PFSK-1 (cell line): ENCODE measurements at regions not wholly inside any gene's neighbourhood (a gene's known extent, or its start where the extent isn't known, plus 50 kb on each side); places are given as distances from the start of the nearest gene placed in this dataset.

Experiments used
- TAF1 ChIP-seq: IDR thresholded peaks from 2 replicates; pipeline ENCODE4 v1.6.1; 2012; ENCODE audit warnings: low read length, control low read depth, borderline replicate concordance; ENCODE audit not compliant: insufficient read depth
- TF ChIP-seq, protein P1 (sequence below), 2 experiments: IDR thresholded peaks; 2 replicates each; pipeline versions ENCODE4 v1.6.1 to v1.8.0; 2011 to 2012; ENCODE audit warnings: low read depth in 2 of 2, low read length in 2 of 2, control low read depth in 1 of 2, inconsistent platforms in 1 of 2, mild to moderate bottlenecking in 1 of 2, moderate library complexity in 1 of 2; ENCODE audit not compliant: insufficient read depth in 1 of 2

DNA sequence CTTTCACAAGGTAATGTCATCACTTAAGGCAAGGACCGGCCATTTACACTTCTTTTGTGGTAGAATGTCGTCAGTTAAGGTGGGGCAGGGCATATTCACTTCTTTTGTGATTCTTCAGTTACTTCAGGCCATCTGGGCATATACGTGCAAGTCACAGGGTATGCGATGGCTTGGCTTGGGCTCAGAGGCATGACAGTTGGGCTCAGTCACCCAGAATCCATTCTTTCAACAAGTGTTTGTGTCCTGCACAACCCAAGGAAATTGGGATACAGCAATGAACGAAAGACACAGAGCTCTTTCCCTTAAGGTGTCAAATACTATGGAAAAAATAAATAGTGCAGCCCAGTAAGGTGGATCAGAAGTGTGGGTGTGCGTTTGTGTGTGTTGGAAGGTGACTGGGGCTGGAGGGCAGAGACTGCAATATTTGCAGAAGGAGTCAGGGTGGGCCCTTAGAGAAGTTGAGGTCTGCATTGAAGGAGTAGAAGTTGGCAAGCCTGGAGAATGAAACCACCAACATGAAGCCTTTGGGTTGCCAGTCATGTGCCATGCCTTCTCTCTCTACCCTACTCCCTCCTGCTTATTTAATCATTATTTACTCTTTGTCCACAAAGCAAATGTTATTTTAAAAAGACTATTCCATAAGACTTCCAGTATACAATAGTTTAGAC lies 222.8 kb upstream of the PRKCQ start:
- TF ChIP-seq, protein P1, sequence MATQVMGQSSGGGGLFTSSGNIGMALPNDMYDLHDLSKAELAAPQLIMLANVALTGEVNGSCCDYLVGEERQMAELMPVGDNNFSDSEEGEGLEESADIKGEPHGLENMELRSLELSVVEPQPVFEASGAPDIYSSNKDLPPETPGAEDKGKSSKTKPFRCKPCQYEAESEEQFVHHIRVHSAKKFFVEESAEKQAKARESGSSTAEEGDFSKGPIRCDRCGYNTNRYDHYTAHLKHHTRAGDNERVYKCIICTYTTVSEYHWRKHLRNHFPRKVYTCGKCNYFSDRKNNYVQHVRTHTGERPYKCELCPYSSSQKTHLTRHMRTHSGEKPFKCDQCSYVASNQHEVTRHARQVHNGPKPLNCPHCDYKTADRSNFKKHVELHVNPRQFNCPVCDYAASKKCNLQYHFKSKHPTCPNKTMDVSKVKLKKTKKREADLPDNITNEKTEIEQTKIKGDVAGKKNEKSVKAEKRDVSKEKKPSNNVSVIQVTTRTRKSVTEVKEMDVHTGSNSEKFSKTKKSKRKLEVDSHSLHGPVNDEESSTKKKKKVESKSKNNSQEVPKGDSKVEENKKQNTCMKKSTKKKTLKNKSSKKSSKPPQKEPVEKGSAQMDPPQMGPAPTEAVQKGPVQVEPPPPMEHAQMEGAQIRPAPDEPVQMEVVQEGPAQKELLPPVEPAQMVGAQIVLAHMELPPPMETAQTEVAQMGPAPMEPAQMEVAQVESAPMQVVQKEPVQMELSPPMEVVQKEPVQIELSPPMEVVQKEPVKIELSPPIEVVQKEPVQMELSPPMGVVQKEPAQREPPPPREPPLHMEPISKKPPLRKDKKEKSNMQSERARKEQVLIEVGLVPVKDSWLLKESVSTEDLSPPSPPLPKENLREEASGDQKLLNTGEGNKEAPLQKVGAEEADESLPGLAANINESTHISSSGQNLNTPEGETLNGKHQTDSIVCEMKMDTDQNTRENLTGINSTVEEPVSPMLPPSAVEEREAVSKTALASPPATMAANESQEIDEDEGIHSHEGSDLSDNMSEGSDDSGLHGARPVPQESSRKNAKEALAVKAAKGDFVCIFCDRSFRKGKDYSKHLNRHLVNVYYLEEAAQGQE (IDR thresholded peaks at IDR 0.05; ENCODE audit: insufficient read depth in 1 of 2, low read depth in 2 of 2, low read length in 2 of 2): no peak
- TF ChIP-seq TAF1: no peak
